ENCODE measurements at regions not wholly inside any gene's neighbourhood (a gene's known extent, or its start where the extent isn't known, plus 50 kb on each side); places are given as distances from the start of the nearest gene placed in this dataset.

GRCh38 chr12:75846102-75846501 lies 185.5 kb downstream of the PHLDA1 start:
- no peak for DNase-seq
- intact Hi-C loops (cut with micrococcal nuclease) = no loop called here
- Histone ChIP-seq H3K9me3 (ENCODE audit: control insufficient read depth in 1 of 2, low read length in 2 of 2) (no peaks in the 10 kb centered on the region), H3K27ac (ENCODE audit: low read depth, low read length) (no peak overlapping the region), H3K36me3 (ENCODE audit: insufficient read depth, low read length) (no peaks in the 10 kb centered on the region), H3K27me3 (ENCODE audit: insufficient read depth, low read length) (no peaks in the 10 kb centered on the region), H3K4me1 (ENCODE audit: insufficient read depth, low read length) (no peaks in the 10 kb centered on the region), H3K4me3 (ENCODE audit: low read length in 2 of 2) (no peak overlapping the region)
- H3K27me3 Mint-ChIP-seq = no peaks in the 10 kb centered on the region
- no peak overlapping the region for H3K4me3 Mint-ChIP-seq
- POLR2A ChIA-PET (ENCODE audit: partially characterized antibody) = no interaction called here
- CTCF ChIA-PET (ENCODE audit: partially characterized antibody) = no interaction called here
- no peak overlapping the region for H3K27ac Mint-ChIP-seq
- peaks cover 0 to 8% (median 0%) of the 10 kb centered on the region in 8 donors for H3K9me3 Mint-ChIP-seq
- no peaks in the 10 kb centered on the region for H3K36me3 Mint-ChIP-seq
- H3K4me1 Mint-ChIP-seq = peaks cover 0 to 7% (median 0%) of the 10 kb centered on the region in 4 donors

- Histone ChIP-seq H3K27ac (ENCODE audit: low read depth, low read length) (no peak overlapping the region), H3K9me3 (ENCODE audit: control insufficient read depth in 1 of 2, low read length in 2 of 2) (no peaks in the 10 kb centered on the region), H3K36me3 (ENCODE audit: insufficient read depth, low read length) (no peaks in the 10 kb centered on the region), H3K4me1 (ENCODE audit: insufficient read depth, low read length) (no peaks in the 10 kb centered on the region), H3K4me3 (ENCODE audit: low read length in 2 of 2) (no peak overlapping the region), H3K27me3 (ENCODE audit: insufficient read depth, low read length) (no peaks in the 10 kb centered on the region)
- H3K27ac Mint-ChIP-seq = no peak overlapping the region
- peaks cover 0 to 7% (median 0%) of the 10 kb centered on the region in 4 donors for H3K4me1 Mint-ChIP-seq
- H3K4me3 Mint-ChIP-seq = no peak overlapping the region
- peaks cover 0 to 8% (median 0%) of the 10 kb centered on the region in 8 donors for H3K9me3 Mint-ChIP-seq
- intact Hi-C loops (cut with micrococcal nuclease) = no loop called here
- no peak for DNase-seq
- CTCF ChIA-PET (ENCODE audit: partially characterized antibody) = no interaction called here
- POLR2A ChIA-PET (ENCODE audit: partially characterized antibody) = no interaction called here
- no peaks in the 10 kb centered on the region for H3K36me3 Mint-ChIP-seq
- H3K27me3 Mint-ChIP-seq = no peaks in the 10 kb centered on the region
Observed at GRCh38 chr12:75844985-75845384, 186.6 kb downstream of the PHLDA1 start.

- no peaks in the 10 kb centered on the region for H3K36me3 ChIP-seq (ENCODE audit: insufficient read depth, low read length)
- CTCF ChIA-PET (ENCODE audit: partially characterized antibody) = no interaction called here
- Mint-ChIP-seq H3K36me3 (no peaks in the 10 kb centered on the region), H3K4me1 (peaks cover 0 to 7% (median 0%) of the 10 kb centered on the region in 4 donors), H3K27me3 (no peaks in the 10 kb centered on the region), H3K9me3 (peaks cover 0 to 8% (median 0%) of the 10 kb centered on the region in 8 donors), H3K4me3 (peak overlapping the region in 1 of 8 donors; percentile 0), H3K27ac (peak overlapping the region in 1 of 7 donors; percentile 9)
- intact Hi-C loops (cut with micrococcal nuclease) = no loop called here
- H3K9me3 ChIP-seq (ENCODE audit: control insufficient read depth in 1 of 2, low read length in 2 of 2) = no peaks in the 10 kb centered on the region
- H3K27ac ChIP-seq (ENCODE audit: low read depth, low read length) = no peak overlapping the region
- POLR2A ChIA-PET (ENCODE audit: partially characterized antibody) = no interaction called here
- no peaks in the 10 kb centered on the region for H3K4me1 ChIP-seq (ENCODE audit: insufficient read depth, low read length)
- no peaks in the 10 kb centered on the region for H3K27me3 ChIP-seq (ENCODE audit: insufficient read depth, low read length)
- DNase-seq = no peak
- no peak overlapping the region for H3K4me3 ChIP-seq (ENCODE audit: low read length in 2 of 2)
Observed at GRCh38 chr12:75844049-75844770, 187.4 kb downstream of the PHLDA1 start.

GRCh38 chr12:75842090-75842489 lies 189.5 kb downstream of the PHLDA1 start:
- peaks cover 0 to 8% (median 0%) of the 10 kb centered on the region in 8 donors for H3K9me3 Mint-ChIP-seq
- no peaks in the 10 kb centered on the region for H3K4me1 ChIP-seq (ENCODE audit: insufficient read depth, low read length)
- H3K4me3 Mint-ChIP-seq = no peak overlapping the region
- no peaks in the 10 kb centered on the region for H3K36me3 ChIP-seq (ENCODE audit: insufficient read depth, low read length)
- no peaks in the 10 kb centered on the region for H3K9me3 ChIP-seq (ENCODE audit: control insufficient read depth in 1 of 2, low read length in 2 of 2)
- H3K4me1 Mint-ChIP-seq = no peaks in the 10 kb centered on the region
- H3K36me3 Mint-ChIP-seq = no peaks in the 10 kb centered on the region
- no peak overlapping the region for H3K27ac Mint-ChIP-seq
- CTCF ChIA-PET (ENCODE audit: partially characterized antibody) = no interaction called here
- H3K27ac ChIP-seq (ENCODE audit: low read depth, low read length) = no peak overlapping the region
- no peak overlapping the region for H3K4me3 ChIP-seq (ENCODE audit: low read length in 2 of 2)
- POLR2A ChIA-PET (ENCODE audit: partially characterized antibody) = no interaction called here
- intact Hi-C loops (cut with micrococcal nuclease) = no loop called here
- H3K27me3 ChIP-seq (ENCODE audit: insufficient read depth, low read length) = no peaks in the 10 kb centered on the region
- H3K27me3 Mint-ChIP-seq = no peaks in the 10 kb centered on the region
- DNase-seq = no peak

- no peak for DNase-seq
- H3K4me1 ChIP-seq (ENCODE audit: insufficient read depth, low read length) = no peaks in the 10 kb centered on the region
- ChIA-PET CTCF (ENCODE audit: partially characterized antibody) (no interaction called here), POLR2A (ENCODE audit: partially characterized antibody) (no interaction called here)
- H3K9me3 ChIP-seq (ENCODE audit: control insufficient read depth in 1 of 2, low read length in 2 of 2) = no peaks in the 10 kb centered on the region
- H3K4me3 ChIP-seq (ENCODE audit: low read length in 2 of 2) = no peak overlapping the region
- intact Hi-C loops (cut with micrococcal nuclease) = no loop called here
- no peak overlapping the region for H3K4me3 Mint-ChIP-seq
- no peaks in the 10 kb centered on the region for H3K4me1 Mint-ChIP-seq
- peaks cover 0 to 4% (median 0%) of the 10 kb centered on the region in 8 donors for H3K9me3 Mint-ChIP-seq
- no peaks in the 10 kb centered on the region for H3K36me3 Mint-ChIP-seq
- no peaks in the 10 kb centered on the region for H3K27me3 ChIP-seq (ENCODE audit: insufficient read depth, low read length)
- H3K27me3 Mint-ChIP-seq = no peaks in the 10 kb centered on the region
- no peak overlapping the region for H3K27ac Mint-ChIP-seq
- H3K36me3 ChIP-seq (ENCODE audit: insufficient read depth, low read length) = no peaks in the 10 kb centered on the region
- H3K27ac ChIP-seq (ENCODE audit: low read depth, low read length) = no peak overlapping the region
Observed at GRCh38 chr12:75840994-75841355, 190.6 kb downstream of the PHLDA1 start.

- no peak for DNase-seq
- CTCF ChIA-PET (ENCODE audit: partially characterized antibody) = interaction anchor here (0.8 kb wide), 1 partner anchor 10 kb away, joined by 3 read pairs; no protein-coding TSS in a partner anchor
- Mint-ChIP-seq H3K36me3 (no peaks in the 10 kb centered on the region), H3K27ac (no peak overlapping the region), H3K9me3 (peaks cover 0 to 1% (median 0%) of the 10 kb centered on the region in 8 donors), H3K27me3 (no peaks in the 10 kb centered on the region), H3K4me3 (no peak overlapping the region), H3K4me1 (no peaks in the 10 kb centered on the region)
- intact Hi-C loops (cut with micrococcal nuclease) = no loop called here
- POLR2A ChIA-PET (ENCODE audit: partially characterized antibody) = no interaction called here
- Histone ChIP-seq H3K27ac (ENCODE audit: low read depth, low read length) (no peak overlapping the region), H3K36me3 (ENCODE audit: insufficient read depth, low read length) (no peaks in the 10 kb centered on the region), H3K4me3 (ENCODE audit: low read length in 2 of 2) (no peak overlapping the region), H3K27me3 (ENCODE audit: insufficient read depth, low read length) (no peaks in the 10 kb centered on the region), H3K4me1 (ENCODE audit: insufficient read depth, low read length) (no peaks in the 10 kb centered on the region), H3K9me3 (ENCODE audit: control insufficient read depth in 1 of 2, low read length in 2 of 2) (no peaks in the 10 kb centered on the region)
Observed at GRCh38 chr12:75838309-75838708, 193.3 kb downstream of the PHLDA1 start.

- no peak overlapping the region for H3K4me3 ChIP-seq (ENCODE audit: low read length in 2 of 2)
- Mint-ChIP-seq H3K9me3 (peaks cover 0 to 1% (median 0%) of the 10 kb centered on the region in 8 donors), H3K27ac (no peak overlapping the region), H3K36me3 (no peaks in the 10 kb centered on the region), H3K4me1 (no peaks in the 10 kb centered on the region), H3K4me3 (no peak overlapping the region), H3K27me3 (no peaks in the 10 kb centered on the region)
- ChIA-PET POLR2A (ENCODE audit: partially characterized antibody) (no interaction called here), CTCF (ENCODE audit: partially characterized antibody) (interaction anchor here (1.2 kb wide), 1 partner anchor 192 kb away, joined by 3 read pairs; no protein-coding TSS in a partner anchor)
- no peaks in the 10 kb centered on the region for H3K27me3 ChIP-seq (ENCODE audit: insufficient read depth, low read length)
- no peaks in the 10 kb centered on the region for H3K9me3 ChIP-seq (ENCODE audit: control insufficient read depth in 1 of 2, low read length in 2 of 2)
- no peak overlapping the region for H3K27ac ChIP-seq (ENCODE audit: low read depth, low read length)
- intact Hi-C loops (cut with micrococcal nuclease) = no loop called here
- no peaks in the 10 kb centered on the region for H3K36me3 ChIP-seq (ENCODE audit: insufficient read depth, low read length)
- no peaks in the 10 kb centered on the region for H3K4me1 ChIP-seq (ENCODE audit: insufficient read depth, low read length)
- DNase-seq = no peak
Observed at GRCh38 chr12:75837700-75838099, 193.9 kb downstream of the PHLDA1 start.
